H1 (cell line): ENCODE measurements at regions not wholly inside any gene's neighbourhood (a gene's known extent, or its start where the extent isn't known, plus 50 kb on each side); places are given as distances from the start of the nearest gene placed in this dataset.

Source experiments
- EGR1 ChIP-seq: IDR thresholded peaks from 2 replicates; pipeline ENCODE4 v1.6.1; 2011; ENCODE audit warnings: low read depth, low read length, borderline replicate concordance
- EP300 ChIP-seq, 2 experiments: IDR thresholded peaks; 1 replicate in 1 of 2; 2 replicates in 1 of 2; pipeline ENCODE4 v1.6.1; 2011 to 2012; ENCODE audit warnings: low read depth in 2 of 2, low read length in 2 of 2, mild to moderate bottlenecking in 2 of 2, borderline replicate concordance in 1 of 2, inconsistent platforms in 1 of 2, moderate library complexity in 1 of 2
- HDAC2 ChIP-seq, 2 experiments: fragments of 300-600 bp in 1 of 2; sonication (generic) in 1 of 2; IDR thresholded peaks; 2 replicates each; pipeline ENCODE4 v1.6.1; 2011 to 2012; ENCODE audit warnings: low read depth in 2 of 2, low read length in 2 of 2, mild to moderate bottlenecking in 2 of 2, moderate library complexity in 2 of 2, borderline replicate concordance in 1 of 2, inconsistent platforms in 1 of 2
- NRF1 ChIP-seq: IDR thresholded peaks from 2 replicates; pipeline ENCODE4 v1.6.1; 2011; ENCODE audit warnings: mild to moderate bottlenecking, low read depth, low read length, improper control_type of control experiment
- SP1 ChIP-seq: IDR thresholded peaks from 2 replicates; pipeline ENCODE4 v1.6.1; 2011; ENCODE audit warnings: low read depth, low read length
- SRF ChIP-seq: IDR thresholded peaks from 2 replicates; pipeline ENCODE4 v1.6.1; 2011; ENCODE audit warnings: mild to moderate bottlenecking, low read depth, low read length, moderate library complexity
- TF ChIP-seq, protein P1 (sequence below): IDR thresholded peaks from 2 replicates; pipeline ENCODE4 v1.6.1; 2012; ENCODE audit warnings: low read length, inconsistent platforms

DNA sequence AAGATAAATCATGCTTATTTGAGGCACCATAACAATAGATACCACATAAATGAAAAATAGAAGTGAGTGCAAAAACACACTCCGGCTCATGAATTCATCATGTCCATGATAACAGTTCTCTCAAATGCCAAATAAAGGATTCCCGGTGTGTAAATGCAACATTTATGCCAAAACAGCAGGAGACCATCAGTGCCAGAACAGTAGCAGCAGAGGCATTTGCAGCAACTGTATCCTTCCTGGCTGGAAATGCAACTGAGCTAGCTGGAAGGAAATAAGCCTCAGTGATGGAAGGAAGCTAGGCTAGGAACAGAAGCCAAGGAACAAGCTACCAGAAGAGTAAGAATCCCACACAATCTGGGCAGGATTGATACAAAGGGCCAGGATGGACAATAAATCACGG is 79.9 kb upstream of the THSD7A start (continued):
- TF ChIP-seq EGR1 (no peak), NRF1 (no peak), SRF (no peak), EP300 (IDR thresholded peaks at IDR 0.05; ENCODE audit: borderline replicate concordance in 1 of 2, low read depth in 2 of 2, low read length in 2 of 2) (no peak), HDAC2 (IDR thresholded peaks at IDR 0.05; ENCODE audit: borderline replicate concordance in 1 of 2, low read depth in 2 of 2, low read length in 2 of 2) (no peak), SP1 (no peak)
- TF ChIP-seq, protein P1, sequence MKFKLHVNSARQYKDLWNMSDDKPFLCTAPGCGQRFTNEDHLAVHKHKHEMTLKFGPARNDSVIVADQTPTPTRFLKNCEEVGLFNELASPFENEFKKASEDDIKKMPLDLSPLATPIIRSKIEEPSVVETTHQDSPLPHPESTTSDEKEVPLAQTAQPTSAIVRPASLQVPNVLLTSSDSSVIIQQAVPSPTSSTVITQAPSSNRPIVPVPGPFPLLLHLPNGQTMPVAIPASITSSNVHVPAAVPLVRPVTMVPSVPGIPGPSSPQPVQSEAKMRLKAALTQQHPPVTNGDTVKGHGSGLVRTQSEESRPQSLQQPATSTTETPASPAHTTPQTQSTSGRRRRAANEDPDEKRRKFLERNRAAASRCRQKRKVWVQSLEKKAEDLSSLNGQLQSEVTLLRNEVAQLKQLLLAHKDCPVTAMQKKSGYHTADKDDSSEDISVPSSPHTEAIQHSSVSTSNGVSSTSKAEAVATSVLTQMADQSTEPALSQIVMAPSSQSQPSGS, result no peak
